ENCODE measurements at regions not wholly inside any gene's neighbourhood (a gene's known extent, or its start where the extent isn't known, plus 50 kb on each side); places are given as distances from the start of the nearest gene placed in this dataset.

GRCh38 chr3:16820485-16820884, 64.3 kb upstream of the PLCL2 start (continued):
- TF ChIP-seq ZNF462 (CRISPR knock-in tag; IDR thresholded peaks at IDR 0.05) (no peak), NANOG (IDR thresholded peaks at IDR 0.05; ENCODE audit: borderline replicate concordance) (no peak), JUNB (IDR thresholded peaks at IDR 0.05; ENCODE audit: unreplicated experiment) (no peak), ZNF114 (CRISPR knock-in tag; IDR thresholded peaks at IDR 0.05) (no peak), EZH2phosphoT487 (IDR thresholded peaks at IDR 0.05; ENCODE audit: unreplicated experiment) (no peak), ETS1 (IDR thresholded peaks at IDR 0.05) (no peak), CREB1 (CRISPR knock-in tag; IDR thresholded peaks at IDR 0.05; ENCODE audit: low read depth) (no peak), REST (IDR thresholded peaks at IDR 0.05; ENCODE audit: unreplicated experiment) (no peak)

Measured in GM23338 (cell line).